Left kidney (tissue), 1 donor: ENCODE measurements at regions not wholly inside any gene's neighbourhood (a gene's known extent, or its start where the extent isn't known, plus 50 kb on each side); places are given as distances from the start of the nearest gene placed in this dataset.

Experiments used
- DNase-seq: peaks from one replicate; pipeline ENCODE4 v3.0.0-alpha.2; 2013

- DNase-seq = no peak
These were observed 79.3 kb upstream of the DRD2 start for GRCh38 chr11:113554526-113554925.

- DNase-seq = no peak
These were observed 78.7 kb upstream of the DRD2 start for GRCh38 chr11:113553915-113554314.

GRCh38 chr11:113553235-113553634, 78.0 kb upstream of the DRD2 start:
- no peak for DNase-seq

GRCh38 chr11:113552271-113552670, 77.1 kb upstream of the DRD2 start:
- DNase-seq = no peak

GRCh38 chr11:113551645-113552044, 76.4 kb upstream of the DRD2 start:
- no peak for DNase-seq

- no peak for DNase-seq
These were observed 74.7 kb upstream of the DRD2 start for GRCh38 chr11:113549611-113550578.

GRCh38 chr11:113549061-113549460, 73.9 kb upstream of the DRD2 start:
- DNase-seq = no peak

- DNase-seq = no peak
These were observed 72.5 kb upstream of the DRD2 start for GRCh38 chr11:113547739-113548138.

GRCh38 chr11:113546757-113547507, 71.7 kb upstream of the DRD2 start:
- no peak for DNase-seq

GRCh38 chr11:113542420-113542819, 67.2 kb upstream of the DRD2 start:
- no peak for DNase-seq

- DNase-seq = no peak
These were observed 65.5 kb upstream of the DRD2 start for GRCh38 chr11:113540416-113541330.

- no peak for DNase-seq
These were observed 63.5 kb upstream of the DRD2 start for GRCh38 chr11:113538451-113539412.

- no peak for DNase-seq
These were observed 59.4 kb upstream of the DRD2 start for GRCh38 chr11:113534625-113535024.

GRCh38 chr11:113533425-113533698, 58.2 kb upstream of the DRD2 start:
- DNase-seq = no peak

- DNase-seq = peak; percentile 61
These were observed 57.7 kb upstream of the DRD2 start for GRCh38 chr11:113532697-113533424.

GRCh38 chr11:113531575-113532451, 56.6 kb upstream of the DRD2 start:
- peak; percentile 21 for DNase-seq

GRCh38 chr11:113531083-113531482, 55.9 kb upstream of the DRD2 start:
- no peak for DNase-seq

GRCh38 chr11:113529606-113530005, 54.4 kb upstream of the DRD2 start:
- no peak for DNase-seq

- no peak for DNase-seq
These were observed 53.8 kb upstream of the DRD2 start for GRCh38 chr11:113528982-113529381.
